BJ (cell line): ENCODE measurements at regions not wholly inside any gene's neighbourhood (a gene's known extent, or its start where the extent isn't known, plus 50 kb on each side); places are given as distances from the start of the nearest gene placed in this dataset.

Experiments used
- CTCF ChIA-PET: fragments of 350-600 bp; formaldehyde crosslinking; extraction: SDS; loops from one replicate; lab custom pipeline; 2021; ENCODE audit warnings: antibody characterized with exemption, inconsistent platforms; lab: Yijun Ruan, JAX
- POLR2A ChIA-PET: fragments of 300-600 bp; sonication (Branson Sonifier 250); formaldehyde crosslinking; extraction: SDS; loops from one replicate; lab custom pipeline; 2021; ENCODE audit warnings: antibody characterized with exemption; lab: Charles Lee
- DNase-seq: peaks from one replicate; pipeline ENCODE4 v3.0.0-alpha.2; 2011; ENCODE audit warnings: low read depth
- H3K27me3 ChIP-seq: 2 replicates; pipeline ENCODE4 v1.6.0; 2011; ENCODE audit warnings: low read length; ENCODE audit not compliant: control insufficient read depth, insufficient read depth
- H3K36me3 ChIP-seq: 2 replicates; pipeline ENCODE4 v1.5.1; 2011; ENCODE audit warnings: low read length; ENCODE audit not compliant: control insufficient read depth, insufficient read depth
- H3K4me3 ChIP-seq: 2 replicates; pipeline ENCODE4 v1.5.1; 2011; ENCODE audit warnings: low read depth, mild to moderate bottlenecking, control low read depth, low read length
- TF ChIP-seq, protein P1 (sequence below): IDR thresholded peaks from 2 replicates; pipeline ENCODE4 v1.5.1; 2011; ENCODE audit warnings: low read depth, mild to moderate bottlenecking, control low read depth, inconsistent platforms, low read length, moderate library complexity; ENCODE audit not compliant: insufficient read depth

DNA sequence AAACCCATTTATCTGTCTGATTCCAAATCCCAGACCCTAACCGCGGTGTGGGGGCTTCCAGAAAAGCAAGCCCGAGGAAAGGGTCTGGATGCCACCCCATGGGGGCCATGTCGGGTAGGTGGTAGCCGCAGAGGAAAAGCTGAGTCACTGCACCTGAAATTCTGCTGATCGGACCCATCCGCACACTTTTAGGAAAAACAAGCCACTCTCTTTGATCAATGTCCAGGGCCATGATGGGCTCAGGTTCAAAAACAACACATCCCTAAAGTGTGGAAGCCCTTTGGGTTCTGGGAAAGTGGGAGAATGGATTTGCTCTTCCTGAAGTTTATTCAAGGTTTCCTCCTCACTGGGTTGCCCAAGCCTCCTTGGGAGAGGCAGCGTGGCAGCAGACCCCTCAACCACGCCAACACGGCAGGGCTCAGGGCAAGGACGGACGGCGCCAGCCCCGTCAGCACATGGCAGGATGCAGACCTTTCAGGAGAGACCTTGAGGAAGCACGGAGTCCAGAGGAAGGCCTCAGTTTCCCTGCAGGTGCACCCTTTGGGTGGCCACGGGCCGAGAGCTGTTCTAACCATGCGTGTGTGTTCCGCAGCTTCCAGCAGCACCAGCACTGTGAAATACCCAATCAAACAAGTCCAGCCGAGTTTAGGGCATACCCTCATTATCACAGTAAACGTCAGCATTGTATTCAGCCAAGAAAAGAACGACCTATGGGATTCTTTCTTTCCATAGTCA lies 367.0 kb downstream of the FOXL1 start:
- POLR2A ChIA-PET = no interaction called here
- TF ChIP-seq, protein P1, sequence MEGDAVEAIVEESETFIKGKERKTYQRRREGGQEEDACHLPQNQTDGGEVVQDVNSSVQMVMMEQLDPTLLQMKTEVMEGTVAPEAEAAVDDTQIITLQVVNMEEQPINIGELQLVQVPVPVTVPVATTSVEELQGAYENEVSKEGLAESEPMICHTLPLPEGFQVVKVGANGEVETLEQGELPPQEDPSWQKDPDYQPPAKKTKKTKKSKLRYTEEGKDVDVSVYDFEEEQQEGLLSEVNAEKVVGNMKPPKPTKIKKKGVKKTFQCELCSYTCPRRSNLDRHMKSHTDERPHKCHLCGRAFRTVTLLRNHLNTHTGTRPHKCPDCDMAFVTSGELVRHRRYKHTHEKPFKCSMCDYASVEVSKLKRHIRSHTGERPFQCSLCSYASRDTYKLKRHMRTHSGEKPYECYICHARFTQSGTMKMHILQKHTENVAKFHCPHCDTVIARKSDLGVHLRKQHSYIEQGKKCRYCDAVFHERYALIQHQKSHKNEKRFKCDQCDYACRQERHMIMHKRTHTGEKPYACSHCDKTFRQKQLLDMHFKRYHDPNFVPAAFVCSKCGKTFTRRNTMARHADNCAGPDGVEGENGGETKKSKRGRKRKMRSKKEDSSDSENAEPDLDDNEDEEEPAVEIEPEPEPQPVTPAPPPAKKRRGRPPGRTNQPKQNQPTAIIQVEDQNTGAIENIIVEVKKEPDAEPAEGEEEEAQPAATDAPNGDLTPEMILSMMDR = no peak
- Histone ChIP-seq H3K27me3 (no peaks in the 10 kb centered on the region; the same call in 1 of the 2 replicates), H3K4me3 (no peak overlapping the region), H3K36me3 (no peaks in the 10 kb centered on the region)
- no peak for DNase-seq
- CTCF ChIA-PET = no interaction called here

DNA sequence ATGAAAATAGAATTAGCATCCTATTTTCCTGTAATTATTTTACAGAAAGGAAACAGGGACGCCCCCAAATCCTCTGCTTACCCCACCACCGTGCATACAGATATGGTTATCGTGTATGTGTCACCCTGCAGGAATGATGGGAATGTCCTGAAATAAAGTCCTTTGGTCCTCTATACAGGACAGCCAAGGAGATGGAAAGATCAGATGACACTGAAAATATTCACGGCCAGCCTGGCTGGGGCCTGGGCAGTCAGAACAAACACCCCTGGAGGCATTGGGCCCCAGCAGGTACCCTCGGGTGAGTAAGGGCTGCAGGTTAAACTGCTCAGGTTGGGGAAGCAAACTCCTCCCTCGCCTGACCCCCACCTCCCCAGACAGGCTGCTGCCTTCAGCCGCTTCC lies 368.0 kb downstream of the FOXL1 start:
- no peak for DNase-seq
- POLR2A ChIA-PET = no interaction called here

DNA sequence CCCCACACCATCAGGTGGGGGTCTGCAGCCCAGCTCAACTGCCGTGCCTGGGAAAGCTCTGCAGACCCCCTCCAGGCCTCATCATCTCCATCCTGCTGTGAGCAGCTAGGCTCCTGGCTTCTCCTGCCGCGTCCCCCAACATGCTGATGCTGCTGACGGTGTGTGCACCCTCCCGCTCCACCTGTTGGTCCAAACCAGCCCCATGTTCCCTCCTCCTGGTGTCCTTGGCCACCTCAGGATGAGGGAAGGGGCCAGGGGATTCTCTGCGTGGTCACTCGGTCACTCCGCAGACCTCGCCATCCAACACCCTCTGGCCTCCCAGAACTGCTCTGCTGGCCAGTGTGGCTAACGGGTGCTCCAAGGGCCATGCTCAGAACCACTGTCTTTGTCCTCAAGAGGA lies 368.6 kb downstream of the FOXL1 start:
- Histone ChIP-seq H3K4me3 (no peak overlapping the region), H3K27me3 (no peaks in the 10 kb centered on the region), H3K36me3 (no peaks in the 10 kb centered on the region)
- TF ChIP-seq, protein P1 = no peak
- ChIA-PET POLR2A (no interaction called here), CTCF (interaction anchor here (1.2 kb wide), 1 partner anchor 116 kb away, joined by 3 read pairs; no protein-coding TSS in a partner anchor)
- no peak for DNase-seq

More for the DNA sequence above, 368.0 kb downstream of the FOXL1 start:
- no peaks in the 10 kb centered on the region for H3K36me3 ChIP-seq
- TF ChIP-seq, protein P1 = no peak
- H3K27me3 ChIP-seq = no peaks in the 10 kb centered on the region
- CTCF ChIA-PET = interaction anchor here (0.7 to 1.2 kb wide), 2 partner anchors 32 to 117 kb away, joined by 3 read pairs; no protein-coding TSS in a partner anchor
- H3K4me3 ChIP-seq = no peak overlapping the region

DNA sequence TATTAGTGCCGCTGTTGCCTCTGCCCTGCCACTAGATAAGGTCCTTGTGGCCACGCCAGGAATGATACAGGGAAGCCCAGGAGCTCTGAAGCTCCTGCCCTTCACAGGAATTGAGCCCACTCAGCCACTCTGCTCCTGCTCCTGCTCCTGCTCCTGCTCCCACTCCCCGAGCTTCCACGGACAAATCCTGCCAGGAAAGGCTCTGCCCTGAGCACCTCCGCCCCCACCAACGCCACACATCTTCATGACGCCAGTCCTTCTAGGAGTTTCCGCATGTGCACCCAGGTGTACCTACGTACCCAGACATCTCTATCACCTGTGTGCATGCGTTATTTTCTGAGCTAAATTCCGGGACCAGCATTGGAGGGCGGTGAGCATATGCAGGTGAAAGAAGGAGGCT lies 369.1 kb downstream of the C16orf95 start:
- TF ChIP-seq, protein P1 = no peak
- no peaks in the 10 kb centered on the region for H3K27me3 ChIP-seq
- no peak overlapping the region for H3K4me3 ChIP-seq
- no peak for DNase-seq
- ChIA-PET POLR2A (no interaction called here), CTCF (interaction anchor here (1.0 kb wide), 1 partner anchor 13 kb away, joined by 3 read pairs; no protein-coding TSS in a partner anchor)
- no peaks in the 10 kb centered on the region for H3K36me3 ChIP-seq

DNA sequence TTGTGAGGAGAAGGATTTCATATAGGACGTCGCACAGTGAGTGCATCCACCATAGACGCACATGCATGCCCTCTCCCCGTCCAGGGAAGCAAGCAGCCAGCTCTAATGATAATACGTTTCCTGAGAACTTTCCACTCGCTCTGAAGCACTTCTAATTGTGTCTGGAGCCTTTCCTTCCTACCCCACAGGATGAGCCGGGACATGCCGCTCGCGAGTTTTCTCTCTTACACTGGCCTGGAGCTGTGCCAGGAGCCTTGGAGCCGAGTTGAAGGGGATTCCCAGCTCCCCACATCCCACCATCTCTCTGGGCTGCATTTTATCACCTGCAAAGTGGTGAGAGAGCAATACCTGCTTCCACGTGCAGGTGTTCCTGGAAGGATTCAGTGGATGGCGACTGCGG lies 368.1 kb downstream of the C16orf95 start:
- DNase-seq = no peak
- POLR2A ChIA-PET = no interaction called here
- CTCF ChIA-PET = no interaction called here
- Histone ChIP-seq H3K36me3 (no peaks in the 10 kb centered on the region), H3K4me3 (no peak overlapping the region), H3K27me3 (no peaks in the 10 kb centered on the region)
- TF ChIP-seq, protein P1 = no peak
